ENCODE measurements at regions not wholly inside any gene's neighbourhood (a gene's known extent, or its start where the extent isn't known, plus 50 kb on each side); places are given as distances from the start of the nearest gene placed in this dataset.
"Not testable (repeated sequence)": the region's sequence is repeated elsewhere in the genome, so short reads cannot be mapped to it uniquely, and the experiment has no call there.

GRCh38 chr11:34770111-34770510, 146.1 kb downstream of the APIP start:
- Mint-ChIP-seq H3K27ac (ENCODE audit: unreplicated experiment) (peak overlapping the region; percentile 63), H3K9me3 (peaks cover 9% of the 10 kb centered on the region), H3K4me1 (no peaks in the 10 kb centered on the region), H3K4me3 (no peak overlapping the region), H3K36me3 (ENCODE audit: low read depth) (peaks cover 31% of the 10 kb centered on the region), H3K27me3 (ENCODE audit: low read depth) (no peaks in the 10 kb centered on the region)
- no peak for TF ChIP-seq CTCF (conservative IDR thresholded peaks at IDR 0.05)
- no peak for DNase-seq (ENCODE audit: low read depth, low spot score)

- Mint-ChIP-seq H3K36me3 (ENCODE audit: low read depth) (peaks cover 36% of the 10 kb centered on the region), H3K4me1 (no peaks in the 10 kb centered on the region), H3K4me3 (no peak overlapping the region), H3K27ac (ENCODE audit: unreplicated experiment) (no peak overlapping the region), H3K27me3 (ENCODE audit: low read depth) (no peaks in the 10 kb centered on the region), H3K9me3 (peaks cover 9% of the 10 kb centered on the region)
- DNase-seq (ENCODE audit: low read depth, low spot score) = no peak
- TF ChIP-seq CTCF (conservative IDR thresholded peaks at IDR 0.05) = no peak
Observed at GRCh38 chr11:34769224-34769623, 147.0 kb downstream of the APIP start.

GRCh38 chr11:34762625-34763024, 141.7 kb downstream of the EHF start:
- H3K9me3 Mint-ChIP-seq; H3K27ac Mint-ChIP-seq (ENCODE audit: unreplicated experiment); H3K27me3 Mint-ChIP-seq (ENCODE audit: low read depth); H3K4me1 Mint-ChIP-seq; H3K4me3 Mint-ChIP-seq; DNase-seq (ENCODE audit: low read depth, low spot score): not testable (repeated sequence)
- H3K36me3 Mint-ChIP-seq (ENCODE audit: low read depth) = peaks cover 58% of the 10 kb centered on the region

GRCh38 chr11:34758262-34758661, 137.4 kb downstream of the EHF start:
- Mint-ChIP-seq H3K9me3 (no peaks in the 10 kb centered on the region), H3K4me3 (no peak overlapping the region), H3K4me1 (no peaks in the 10 kb centered on the region), H3K36me3 (ENCODE audit: low read depth) (peaks cover 46% of the 10 kb centered on the region), H3K27ac (ENCODE audit: unreplicated experiment) (peak overlapping the region; percentile 10), H3K27me3 (ENCODE audit: low read depth) (no peaks in the 10 kb centered on the region)
- no peak for DNase-seq (ENCODE audit: low read depth, low spot score)
- no peak for TF ChIP-seq CTCF (conservative IDR thresholded peaks at IDR 0.05)

- no peak overlapping the region for H3K4me3 Mint-ChIP-seq
- H3K9me3 Mint-ChIP-seq = no peaks in the 10 kb centered on the region
- no peak for DNase-seq (ENCODE audit: low read depth, low spot score)
- H3K4me1 Mint-ChIP-seq = no peaks in the 10 kb centered on the region
- no peak overlapping the region for H3K27ac Mint-ChIP-seq (ENCODE audit: unreplicated experiment)
- H3K36me3 Mint-ChIP-seq (ENCODE audit: low read depth) = peaks cover 39% of the 10 kb centered on the region
- no peak for TF ChIP-seq CTCF (conservative IDR thresholded peaks at IDR 0.05)
- H3K27me3 Mint-ChIP-seq (ENCODE audit: low read depth) = no peaks in the 10 kb centered on the region
Observed at GRCh38 chr11:34757026-34757451, 136.1 kb downstream of the EHF start.

- Mint-ChIP-seq H3K36me3 (ENCODE audit: low read depth) (peaks cover 38% of the 10 kb centered on the region), H3K27ac (ENCODE audit: unreplicated experiment) (no peak overlapping the region), H3K27me3 (ENCODE audit: low read depth) (no peaks in the 10 kb centered on the region), H3K4me1 (no peaks in the 10 kb centered on the region), H3K9me3 (no peaks in the 10 kb centered on the region), H3K4me3 (no peak overlapping the region)
- no peak for DNase-seq (ENCODE audit: low read depth, low spot score)
- no peak for TF ChIP-seq CTCF (conservative IDR thresholded peaks at IDR 0.05)
Observed at GRCh38 chr11:34756591-34756990, 135.7 kb downstream of the EHF start.
